HT1080 (cell line): ENCODE measurements at regions not wholly inside any gene's neighbourhood (a gene's known extent, or its start where the extent isn't known, plus 50 kb on each side); places are given as distances from the start of the nearest gene placed in this dataset.

Experiments used
- DNase-seq: peaks from one replicate; pipeline ENCODE4 v3.0.0-alpha.2; 2015; ENCODE audit warnings: low read depth

DNA sequence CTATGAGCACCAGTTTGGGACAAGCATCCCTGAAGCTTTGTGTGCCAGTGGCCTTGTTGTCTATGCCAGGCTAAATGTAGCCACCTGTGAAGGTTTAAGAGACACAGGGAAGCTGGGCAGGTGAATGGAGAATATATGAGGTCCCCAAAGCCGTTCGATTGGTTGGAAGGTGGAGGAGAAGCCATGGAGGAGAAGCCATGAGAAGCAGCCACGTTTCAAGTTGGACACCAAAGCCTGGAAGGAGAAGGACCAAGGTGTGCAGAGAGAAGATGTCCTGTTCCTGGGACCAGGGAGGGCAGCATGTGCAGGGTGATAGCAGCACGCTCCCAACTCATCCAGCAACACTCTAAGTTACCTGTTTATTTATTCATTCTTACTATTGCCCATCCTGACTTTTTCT lies 432.3 kb upstream of the TSHZ3 start:
- no peak for DNase-seq

DNA sequence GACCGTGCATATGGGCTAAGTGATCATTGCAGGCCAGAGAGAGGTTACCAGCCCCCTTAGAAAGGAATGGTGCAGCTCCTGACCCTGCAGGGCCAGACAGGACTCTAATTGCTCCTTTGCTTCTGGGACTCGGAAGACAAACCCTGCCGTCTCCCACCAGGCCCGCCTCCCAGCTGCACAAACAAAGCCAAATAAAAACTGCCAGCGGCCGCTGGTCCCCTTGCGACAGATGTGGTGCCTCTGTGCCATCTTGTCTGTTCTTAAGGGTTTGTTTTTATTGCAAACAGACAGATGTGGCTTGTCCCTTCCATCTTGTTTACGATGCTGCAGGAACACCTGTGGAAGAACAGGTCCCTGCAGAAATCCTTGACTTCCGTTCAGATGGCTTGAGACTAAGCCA lies 434.4 kb upstream of the TSHZ3 start:
- DNase-seq: no peak

DNA sequence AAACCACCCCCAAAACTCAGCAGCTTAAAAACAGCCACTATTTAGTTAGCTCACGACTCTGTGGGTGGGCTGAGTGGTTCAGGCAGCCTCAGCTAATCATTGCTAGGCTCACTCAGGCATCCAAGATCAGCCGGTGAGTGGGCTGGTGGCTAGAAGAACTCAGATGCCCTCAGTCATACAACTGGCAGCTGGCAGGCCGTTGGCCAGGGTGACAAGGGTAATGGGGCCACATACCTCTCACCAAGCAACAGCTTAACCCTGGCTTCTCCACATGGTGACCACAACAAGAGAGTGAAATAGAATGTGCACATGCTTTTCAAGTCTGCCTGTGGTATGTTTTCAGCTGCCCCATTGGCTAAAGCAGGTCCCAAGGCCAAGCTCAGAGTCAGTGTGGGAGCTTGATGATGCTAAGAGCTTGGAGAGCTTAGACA lies 435.4 kb upstream of the TSHZ3 start:
- no peak for DNase-seq

DNA sequence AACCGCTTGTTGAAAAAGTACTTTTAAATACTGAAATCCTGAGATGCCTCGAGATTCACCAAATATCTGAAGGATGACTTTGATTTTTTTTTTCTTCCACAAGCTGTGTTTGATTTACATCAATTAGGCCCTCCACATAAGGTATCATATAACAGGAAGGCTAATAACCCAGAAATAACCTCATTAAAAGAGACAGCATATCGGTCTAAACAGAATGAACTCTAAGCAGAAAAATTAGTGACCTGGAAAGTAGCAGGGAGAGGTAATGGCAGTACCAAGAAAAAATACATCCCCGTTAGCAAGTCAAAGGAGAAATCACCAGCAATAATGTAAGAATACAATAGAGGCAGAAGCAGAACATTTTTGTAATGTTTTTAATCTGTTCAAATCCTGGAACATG lies 452.4 kb upstream of the TSHZ3 start:
- DNase-seq: no peak

DNA sequence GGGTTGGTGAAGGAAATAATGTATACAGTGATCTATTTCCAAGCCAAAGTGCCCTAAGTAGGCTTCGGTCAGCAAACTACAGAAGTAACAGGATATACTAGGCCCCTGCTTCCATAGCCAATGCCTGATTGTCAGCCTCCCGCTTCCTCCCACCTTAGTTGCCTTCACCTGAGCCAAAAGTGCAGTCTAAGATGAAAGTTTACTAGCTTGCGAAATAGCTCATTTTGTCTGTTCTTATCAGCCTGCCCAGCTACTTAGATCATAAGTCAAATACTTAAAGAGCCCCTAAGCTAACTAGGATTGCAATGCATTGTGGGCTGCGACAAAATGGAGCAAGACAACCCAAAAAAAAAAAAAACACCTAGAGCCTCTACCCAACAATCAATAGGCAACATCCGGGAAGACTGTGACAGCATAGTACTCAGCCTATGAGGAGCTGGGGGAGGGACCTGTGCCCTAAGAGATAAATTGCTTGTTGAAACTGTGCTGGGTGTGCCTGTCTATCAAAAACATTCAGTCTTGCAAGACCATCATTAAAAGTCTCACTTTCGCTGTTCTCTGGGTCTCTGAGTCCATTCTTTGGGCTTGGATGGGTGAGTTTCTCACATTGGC lies 454.7 kb upstream of the TSHZ3 start:
- no peak for DNase-seq

DNA sequence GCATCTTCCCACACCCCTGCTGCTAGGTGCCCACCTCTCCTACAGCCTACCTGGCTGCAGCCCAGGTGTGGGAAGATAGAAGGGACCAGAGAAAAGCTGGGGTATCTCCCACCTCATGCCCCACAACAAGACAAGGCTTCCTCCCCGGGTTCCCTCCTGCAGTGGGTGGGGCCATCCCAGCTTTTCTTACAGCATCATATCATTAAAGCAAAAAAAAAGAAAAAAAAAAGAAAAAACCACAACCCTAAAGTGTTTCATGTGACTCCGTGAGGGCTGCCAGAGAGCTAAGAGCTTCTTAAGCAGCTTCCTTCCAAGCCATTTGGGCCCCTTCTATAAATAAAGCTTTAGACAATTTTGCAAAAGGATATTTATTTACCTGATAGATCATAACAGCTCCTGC lies 455.4 kb upstream of the TSHZ3 start:
- no peak for DNase-seq

DNA sequence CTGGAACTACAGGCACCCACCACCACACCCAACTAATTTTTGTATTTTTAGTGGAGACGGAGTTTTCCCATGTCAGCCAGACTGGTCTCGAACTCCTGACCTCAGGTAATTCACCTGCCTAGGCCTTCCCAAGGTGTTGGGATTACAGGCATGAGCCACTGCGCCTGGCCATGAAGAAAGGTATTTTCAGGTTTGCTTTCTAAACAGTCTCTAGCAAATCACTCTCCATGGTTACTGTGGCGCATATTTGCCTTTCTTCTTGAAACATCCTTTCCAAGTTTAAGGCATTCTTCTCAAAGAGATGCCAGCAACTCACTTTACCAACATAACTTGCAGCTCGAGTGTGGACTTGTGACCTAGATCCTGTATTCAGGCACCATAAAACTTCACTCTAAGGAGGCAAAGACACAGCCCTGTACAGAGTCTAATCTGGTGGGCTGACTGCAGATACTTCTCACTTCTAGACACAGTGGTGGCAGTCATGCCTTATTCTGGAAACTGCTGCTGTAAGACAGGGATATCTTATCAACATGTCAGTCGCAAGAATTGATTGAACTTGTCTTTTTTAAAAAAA lies 461.4 kb upstream of the TSHZ3 start:
- DNase-seq: no peak

DNA sequence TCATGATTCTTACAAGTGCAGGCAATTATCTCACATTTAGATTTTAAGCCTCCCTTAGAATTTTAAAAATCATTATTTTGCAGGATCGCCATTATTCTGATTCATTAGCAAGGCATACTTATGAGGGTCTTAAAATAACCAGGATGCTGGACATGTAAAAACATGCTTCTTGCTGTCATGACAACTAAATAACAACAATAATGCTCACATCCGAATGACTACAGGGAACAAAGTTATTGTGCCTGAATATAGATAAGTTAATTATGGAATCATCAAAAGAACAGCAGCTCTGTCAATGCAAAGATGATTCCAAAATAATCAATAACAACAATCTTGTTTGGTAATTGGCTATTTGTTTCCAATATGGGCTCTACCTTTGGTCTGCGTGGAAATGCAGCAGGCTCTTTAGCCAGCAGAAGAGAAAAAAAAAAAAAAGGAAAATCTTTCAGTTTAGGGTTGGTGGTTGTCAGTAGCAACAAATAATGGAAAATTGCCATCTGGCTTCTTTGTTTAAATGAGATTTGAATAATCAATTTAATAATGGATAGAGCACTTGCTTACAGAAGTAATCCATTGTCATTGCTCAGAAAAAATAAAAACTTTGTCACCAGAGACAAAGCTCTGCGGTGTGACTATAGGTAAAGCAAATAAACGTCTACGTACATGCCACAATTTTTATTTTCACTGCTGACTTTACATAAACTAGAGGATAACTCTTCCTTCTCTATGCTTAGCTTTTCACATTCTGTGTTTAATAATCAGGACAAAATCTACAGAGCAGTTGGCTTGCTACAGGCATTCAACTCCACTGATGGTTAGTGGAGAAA lies 468.9 kb upstream of the TSHZ3 start:
- DNase-seq: no peak

DNA sequence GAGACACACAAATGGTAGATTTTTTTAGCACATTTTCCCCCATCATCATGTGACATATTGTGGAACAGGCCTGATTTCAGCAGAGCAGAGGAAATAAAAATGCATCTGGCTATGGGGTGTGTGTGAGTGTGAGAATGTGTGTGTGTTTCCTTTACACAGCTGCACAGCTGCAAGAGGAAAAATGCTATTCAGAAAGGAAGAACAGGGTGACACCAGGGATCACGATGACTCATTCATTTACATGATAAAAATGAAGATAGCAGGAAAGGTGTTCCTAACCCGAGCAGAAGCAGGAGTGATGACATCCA lies 469.5 kb upstream of the TSHZ3 start:
- no peak for DNase-seq

DNA sequence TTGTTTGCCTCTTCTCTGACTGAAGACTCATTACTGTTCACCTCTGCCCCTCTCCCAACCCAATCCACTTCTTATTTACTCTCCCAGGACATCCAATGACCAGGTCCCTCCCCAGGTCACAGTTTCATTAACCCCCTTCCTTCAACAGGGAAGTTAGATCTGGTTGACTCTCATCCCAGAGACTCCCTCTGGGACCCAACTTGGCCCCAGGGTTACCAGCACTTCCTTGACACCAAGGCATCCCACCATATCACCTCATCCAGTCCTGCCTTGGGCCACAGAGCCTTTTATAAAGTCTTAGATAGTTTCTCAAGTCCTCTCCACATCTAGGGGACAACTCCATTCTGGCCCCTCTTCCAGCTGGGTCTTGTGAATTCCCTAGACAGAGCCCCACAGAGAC lies 470.6 kb upstream of the TSHZ3 start:
- DNase-seq: no peak

DNA sequence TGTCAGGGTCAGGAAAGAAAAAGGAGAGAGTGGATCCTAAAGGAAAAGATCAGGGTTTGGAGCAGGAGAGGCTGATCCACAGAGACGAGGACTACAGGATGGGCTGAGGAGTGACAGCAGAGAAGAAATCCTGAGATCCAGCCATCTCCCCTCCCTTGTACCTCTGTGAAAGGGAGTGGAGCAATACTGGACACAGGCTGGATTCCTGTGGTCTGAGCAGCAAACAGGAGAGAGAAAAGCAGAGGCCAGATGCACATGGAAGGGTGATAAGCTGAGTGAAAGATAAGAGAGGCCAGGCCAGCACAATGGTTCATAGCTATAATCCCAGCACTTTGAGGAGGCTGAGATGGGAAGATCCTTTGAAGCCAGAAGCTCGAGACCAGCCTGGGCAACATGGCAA lies 472.1 kb upstream of the TSHZ3 start:
- DNase-seq: no peak

DNA sequence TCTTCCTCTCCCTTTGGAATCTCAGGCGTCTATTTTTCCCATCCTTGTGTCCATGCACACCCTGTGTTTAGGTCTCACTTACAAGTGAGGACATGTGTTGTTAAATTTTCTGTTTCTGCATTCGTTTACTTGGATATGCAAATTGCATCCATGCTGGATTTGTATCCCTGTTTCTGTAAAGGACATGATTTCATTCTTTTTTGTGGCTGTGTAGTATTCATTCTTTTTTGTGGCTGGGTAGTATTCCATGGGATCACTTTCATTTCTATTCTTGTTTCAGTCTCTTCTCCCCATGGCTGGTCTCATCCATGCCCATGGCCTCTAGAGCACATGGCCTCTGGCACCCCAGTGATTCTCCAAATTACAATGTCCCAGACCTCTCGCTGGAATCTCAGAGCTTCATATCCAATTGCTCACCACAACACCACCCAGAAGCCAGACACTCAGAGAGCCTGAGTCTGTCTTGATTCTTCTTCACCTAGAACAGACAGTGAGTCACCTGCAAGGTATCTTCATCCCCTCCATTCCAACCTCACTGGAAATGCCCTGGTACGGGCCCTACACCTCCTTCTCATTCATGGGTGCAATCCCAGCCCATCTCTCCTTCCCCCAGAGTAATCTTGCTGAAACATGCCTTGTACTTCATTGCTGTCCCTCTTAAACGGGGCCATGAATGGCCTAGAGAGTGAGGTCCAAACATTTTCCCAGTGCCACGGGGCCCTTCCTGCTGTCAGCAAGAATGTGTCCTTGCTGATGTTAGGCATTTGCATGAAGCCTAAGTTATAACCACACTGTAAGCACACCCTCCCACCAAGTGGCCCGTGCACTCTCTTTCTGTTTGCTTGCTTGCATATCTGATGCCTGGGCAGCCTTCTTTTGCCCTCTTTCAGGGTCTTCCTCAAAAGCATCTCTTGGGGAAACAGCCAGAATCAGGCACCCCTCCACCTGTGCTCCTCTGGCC lies 476.2 kb upstream of the TSHZ3 start:
- no peak for DNase-seq

DNA sequence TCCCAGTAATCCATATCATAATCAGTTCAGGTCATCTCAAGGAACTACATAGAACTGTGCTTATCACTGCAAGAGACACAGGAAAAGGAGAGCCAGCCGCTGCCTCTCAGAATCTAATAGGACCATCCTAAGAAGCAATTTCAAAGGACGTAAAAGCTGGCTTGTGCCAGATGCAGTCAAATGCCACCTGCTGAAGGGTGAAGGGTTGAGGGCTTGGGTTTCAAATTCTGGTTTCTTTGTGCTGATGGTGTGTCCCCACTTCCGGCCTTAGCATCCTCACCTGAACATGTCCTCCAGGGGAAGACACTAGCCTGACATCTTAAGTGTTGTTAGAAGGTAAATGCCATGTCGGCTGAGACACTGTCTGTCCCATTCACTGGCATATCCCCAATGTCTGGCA lies 477.1 kb upstream of the TSHZ3 start:
- no peak for DNase-seq

DNA sequence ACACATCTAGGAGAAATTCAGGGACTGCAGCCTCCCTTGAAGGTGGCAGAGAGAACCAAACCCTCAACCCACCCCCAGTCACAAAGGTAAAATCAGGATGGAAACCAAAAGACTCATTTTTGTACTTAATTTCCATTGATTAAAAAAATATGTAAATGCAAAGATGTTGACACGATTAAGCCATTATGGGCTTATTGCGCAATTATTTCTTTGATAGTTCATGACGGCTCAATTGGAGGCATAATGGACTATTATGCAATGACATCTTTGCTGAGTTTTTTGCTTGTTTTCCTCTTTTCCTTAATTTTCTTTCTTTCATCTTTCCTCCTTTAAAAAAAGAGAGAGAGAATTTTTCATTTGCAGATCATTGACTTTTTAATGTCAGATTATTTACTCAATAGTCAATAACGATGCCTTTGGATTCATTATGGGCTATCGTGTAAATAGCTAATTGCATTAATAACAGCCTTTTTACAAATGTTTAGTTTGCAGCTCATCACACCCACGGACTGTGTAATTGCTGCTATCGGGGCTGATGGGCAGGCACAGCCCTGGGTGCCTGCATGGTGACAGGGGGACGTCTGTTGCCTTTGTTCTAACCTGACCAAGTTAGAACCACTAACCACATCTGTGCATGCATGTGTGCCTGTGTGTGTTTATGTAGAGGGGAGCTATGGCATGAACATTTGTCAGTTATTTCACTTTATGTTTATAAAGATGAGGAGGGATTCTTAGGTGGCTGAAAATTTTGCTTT lies 482.4 kb upstream of the TSHZ3 start:
- DNase-seq: no peak

DNA sequence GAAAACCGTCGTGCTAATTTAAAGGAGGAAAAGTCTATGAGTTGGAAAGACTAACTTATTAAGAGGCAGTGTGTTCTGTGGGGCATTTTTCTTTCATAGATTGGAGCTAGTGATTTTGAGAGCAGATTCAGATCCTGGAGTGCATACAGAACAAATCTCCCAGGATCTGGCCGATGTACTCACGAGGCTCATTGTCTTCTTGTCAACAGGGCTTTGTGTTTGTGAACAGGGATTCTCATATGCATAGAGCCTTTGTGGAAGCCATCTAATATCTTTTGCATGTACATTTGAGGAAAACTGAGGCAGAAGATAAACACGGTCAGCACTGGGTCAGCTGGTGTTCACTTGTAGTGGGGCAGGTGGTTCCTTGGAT lies 482.9 kb upstream of the TSHZ3 start:
- no peak for DNase-seq

DNA sequence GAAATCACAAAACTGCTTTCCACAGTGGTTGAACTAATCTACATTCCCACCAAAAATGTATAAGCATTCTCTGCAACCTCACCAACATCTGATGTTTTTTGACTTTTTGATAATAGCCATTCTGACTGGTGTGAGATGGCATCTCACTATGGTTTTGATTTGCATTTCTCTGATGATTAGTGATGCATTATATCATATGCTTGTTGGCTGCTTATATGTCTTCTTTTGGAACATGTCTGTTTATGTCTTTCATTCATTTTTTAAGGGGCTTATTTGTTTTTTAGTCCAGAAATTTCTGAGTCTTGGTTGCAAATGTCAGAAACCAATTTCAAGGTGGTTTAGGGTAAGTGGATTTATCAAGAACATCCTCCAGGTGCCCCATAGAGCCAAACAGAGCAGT lies 484.8 kb upstream of the TSHZ3 start:
- no peak for DNase-seq

DNA sequence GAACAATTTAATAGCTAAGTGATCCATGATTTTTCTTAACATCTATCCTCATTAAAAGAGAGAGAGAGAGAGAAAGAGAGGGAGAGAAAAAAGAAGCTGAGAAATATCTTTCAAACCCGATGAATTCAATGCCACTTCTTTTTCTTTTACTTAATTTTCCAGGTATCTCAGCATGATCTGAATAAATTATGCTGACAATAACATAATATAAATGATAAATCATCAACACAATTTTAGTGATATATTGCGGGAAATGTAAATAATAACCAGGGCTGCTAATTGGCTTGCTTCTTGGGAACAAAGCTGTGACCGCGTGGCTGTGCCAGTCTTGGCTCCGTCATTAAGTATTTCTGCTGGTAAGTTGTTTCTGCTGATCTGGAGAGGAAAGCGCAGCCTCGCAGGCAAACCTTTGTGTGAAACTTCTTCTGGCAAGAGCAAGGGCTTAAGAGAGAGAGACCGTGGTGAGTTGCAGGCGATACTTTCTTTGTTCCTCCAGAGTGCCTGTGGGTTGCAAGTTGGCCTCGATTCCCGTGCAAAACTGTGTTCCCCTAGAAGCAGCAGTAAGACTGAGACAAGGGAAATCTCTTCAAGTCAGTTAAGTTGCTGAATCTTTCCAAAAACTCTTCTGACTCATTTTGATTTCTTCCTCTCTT lies 489.1 kb upstream of the TSHZ3 start:
- DNase-seq: no peak

DNA sequence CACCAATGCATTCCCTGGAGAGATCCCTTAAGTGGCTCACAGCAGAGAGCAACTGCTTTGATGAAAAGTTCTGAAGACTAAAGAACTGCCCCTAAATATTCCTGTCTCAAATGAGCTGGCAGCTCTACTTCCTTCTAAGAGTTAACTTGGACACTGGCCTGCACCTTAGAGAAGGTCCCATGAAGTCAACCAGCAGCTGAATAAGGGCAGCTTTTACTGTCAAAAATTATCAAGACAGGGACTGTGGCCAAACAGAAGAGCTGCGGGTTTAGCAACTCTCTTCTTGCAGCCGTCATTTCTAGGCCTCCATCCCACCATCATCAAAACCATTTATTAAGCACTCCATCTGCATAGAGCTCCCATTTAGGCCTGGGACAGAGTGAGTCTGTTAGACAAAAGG lies 491.1 kb upstream of the TSHZ3 start:
- no peak for DNase-seq

DNA sequence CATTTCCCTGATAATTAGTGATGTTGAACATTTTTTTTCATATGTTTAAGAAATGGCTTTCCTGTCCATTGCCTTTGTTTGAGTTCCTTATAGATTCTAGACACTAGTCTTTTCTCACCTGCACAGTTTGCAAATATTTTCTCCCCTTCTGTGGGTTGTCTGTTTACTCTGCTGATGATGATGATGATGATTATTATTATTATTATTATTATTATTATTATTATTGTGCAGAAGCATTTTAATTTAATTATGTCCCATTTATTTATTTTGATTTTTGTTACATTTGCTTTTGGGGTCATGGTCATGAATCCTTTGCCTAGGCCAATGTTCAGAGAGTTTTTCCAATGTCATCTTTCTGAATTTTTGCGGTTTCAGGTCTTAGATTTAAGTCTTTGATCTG lies 492.5 kb upstream of the TSHZ3 start:
- no peak for DNase-seq

DNA sequence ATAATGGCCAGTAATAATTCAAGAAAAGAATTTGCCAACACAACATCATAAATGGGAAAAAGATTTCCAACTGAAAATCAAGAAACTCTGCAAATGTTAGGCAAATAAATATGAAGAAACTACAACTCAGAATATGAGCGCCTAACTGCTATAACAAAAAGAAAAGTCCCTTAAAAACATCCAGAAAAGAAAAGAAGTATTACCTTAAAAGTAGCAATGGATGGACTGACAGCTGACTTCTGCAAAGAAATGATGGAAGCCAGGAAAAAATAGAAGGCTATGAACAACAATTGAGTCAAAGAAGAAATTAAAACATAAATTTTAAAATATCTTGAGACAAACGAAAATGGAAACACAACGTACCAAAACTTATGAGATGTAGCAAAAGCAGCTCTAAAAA lies 482.3 kb upstream of the ZNF507 start:
- DNase-seq: no peak

DNA sequence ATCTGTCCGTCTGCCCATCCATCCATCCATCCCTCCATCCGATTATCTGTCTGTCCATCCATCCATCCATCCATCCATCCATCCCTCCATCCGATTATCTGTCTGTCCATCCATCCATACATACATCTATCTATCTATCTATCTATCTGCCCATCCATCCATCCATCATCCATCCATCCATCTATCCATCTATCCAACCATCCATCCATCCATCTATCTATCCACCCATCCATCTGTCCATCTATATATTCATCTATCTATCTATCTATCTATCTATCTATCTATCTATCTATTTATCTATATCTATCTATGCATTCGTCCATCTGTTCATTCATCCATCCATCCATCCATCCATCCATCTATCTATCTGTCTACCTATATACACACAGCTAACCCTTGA lies 471.1 kb upstream of the ZNF507 start:
- no peak for DNase-seq
